Neural cell (in vitro differentiated cells): ENCODE measurements at regions not wholly inside any gene's neighbourhood (a gene's known extent, or its start where the extent isn't known, plus 50 kb on each side); places are given as distances from the start of the nearest gene placed in this dataset.
"Not testable (repeated sequence)": the region's sequence is repeated elsewhere in the genome, so short reads cannot be mapped to it uniquely, and the experiment has no call there.

ENCODE experiments used
- CTCF ChIP-seq: fragments of 450-650 bp; IDR thresholded peaks from 2 replicates; pipeline ENCODE4 v1.5.1; 2014; ENCODE audit warnings: antibody characterized with exemption, mild to moderate bottlenecking, moderate library complexity; ENCODE audit not compliant: poor library complexity, severe bottlenecking
- EZH2 ChIP-seq: fragments of 200-600, 300-800 bp; shearing (Covaris generic), sonication (generic); IDR thresholded peaks from 2 replicates; pipeline ENCODE4 v1.6.1; 2014; ENCODE audit warnings: antibody characterized with exemption, low read length, borderline replicate concordance, mild to moderate bottlenecking; ENCODE audit not compliant: insufficient read depth, poor library complexity, severe bottlenecking
- POLR2AphosphoS5 ChIP-seq: IDR thresholded peaks from 2 replicates; pipeline ENCODE4 v1.6.1; 2012
- REST ChIP-seq: IDR thresholded peaks from 2 replicates; pipeline ENCODE4 v1.6.1; 2012; ENCODE audit warnings: borderline replicate concordance
- TAF1 ChIP-seq: IDR thresholded peaks from 2 replicates; pipeline ENCODE4 v1.6.1; 2012; ENCODE audit warnings: low read depth

GRCh38 chr9:40995490-40995889, 133.0 kb downstream of the FOXD4L6 start:
- TF ChIP-seq REST, CTCF, EZH2, TAF1, POLR2AphosphoS5: not testable (repeated sequence)
